Nephron (organoid): ENCODE measurements at regions not wholly inside any gene's neighbourhood (a gene's known extent, or its start where the extent isn't known, plus 50 kb on each side); places are given as distances from the start of the nearest gene placed in this dataset.

ENCODE experiments used
- H3K27ac Mint-ChIP-seq, 3 experiments: 2 replicates each; pipeline ENCODE4 v1.8.0; 2020; ENCODE audit warnings: mixed read lengths in 3 of 3, mild to moderate bottlenecking in 2 of 3, moderate library complexity in 1 of 3
- H3K27me3 Mint-ChIP-seq: 2 replicates; pipeline ENCODE4 v1.8.0; 2021; ENCODE audit warnings: low read depth, mild to moderate bottlenecking, moderate library complexity, mixed read lengths
- H3K36me3 Mint-ChIP-seq: 2 replicates; pipeline ENCODE4 v1.8.0; 2020; ENCODE audit warnings: low read depth, mixed read lengths
- H3K4me1 Mint-ChIP-seq: 2 replicates; pipeline ENCODE4 v1.8.0; 2020; ENCODE audit warnings: mixed read lengths
- H3K4me3 Mint-ChIP-seq, 3 experiments: 2 replicates each; pipeline ENCODE4 v1.8.0; 2020; ENCODE audit warnings: mild to moderate bottlenecking in 3 of 3, mixed read lengths in 3 of 3, moderate library complexity in 2 of 3
- H3K9me3 Mint-ChIP-seq: 2 replicates; pipeline ENCODE4 v1.8.0; 2020; ENCODE audit warnings: mixed read lengths
- TF ChIP-seq, protein P1 (sequence below), 3 experiments: fragments of 200-600 bp; sonication (generic); IDR thresholded peaks; one replicate each; pipeline ENCODE4 v1.5.0; 2021; ENCODE audit warnings: antibody characterized with exemption in 3 of 3; ENCODE audit not compliant: unreplicated experiment in 3 of 3

DNA sequence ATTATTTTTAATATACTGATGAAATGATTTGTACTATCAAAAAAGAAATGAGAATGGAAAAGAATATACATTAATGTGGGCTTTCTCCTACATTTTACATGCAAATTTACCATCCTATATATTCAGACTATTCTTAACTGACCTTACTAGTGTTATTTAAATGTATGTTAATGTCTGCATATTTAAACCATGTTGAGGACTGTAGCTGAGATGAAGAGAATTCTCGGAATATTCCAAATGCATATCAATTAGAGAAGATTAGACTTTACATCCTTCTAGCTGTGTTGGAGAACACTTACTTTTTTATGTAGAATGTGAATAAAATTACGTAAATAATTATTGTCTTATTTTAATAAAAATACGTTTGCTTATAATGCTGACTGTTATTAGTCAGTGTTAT is 990.1 kb upstream of the LRFN5 start:
- Mint-ChIP-seq H3K36me3 (no peaks in the 10 kb centered on the region), H3K4me1 (no peaks in the 10 kb centered on the region), H3K27ac (no peak overlapping the region), H3K27me3 (no peaks in the 10 kb centered on the region), H3K9me3 (no peaks in the 10 kb centered on the region), H3K4me3 (no peak overlapping the region)
- TF ChIP-seq, protein P1, sequence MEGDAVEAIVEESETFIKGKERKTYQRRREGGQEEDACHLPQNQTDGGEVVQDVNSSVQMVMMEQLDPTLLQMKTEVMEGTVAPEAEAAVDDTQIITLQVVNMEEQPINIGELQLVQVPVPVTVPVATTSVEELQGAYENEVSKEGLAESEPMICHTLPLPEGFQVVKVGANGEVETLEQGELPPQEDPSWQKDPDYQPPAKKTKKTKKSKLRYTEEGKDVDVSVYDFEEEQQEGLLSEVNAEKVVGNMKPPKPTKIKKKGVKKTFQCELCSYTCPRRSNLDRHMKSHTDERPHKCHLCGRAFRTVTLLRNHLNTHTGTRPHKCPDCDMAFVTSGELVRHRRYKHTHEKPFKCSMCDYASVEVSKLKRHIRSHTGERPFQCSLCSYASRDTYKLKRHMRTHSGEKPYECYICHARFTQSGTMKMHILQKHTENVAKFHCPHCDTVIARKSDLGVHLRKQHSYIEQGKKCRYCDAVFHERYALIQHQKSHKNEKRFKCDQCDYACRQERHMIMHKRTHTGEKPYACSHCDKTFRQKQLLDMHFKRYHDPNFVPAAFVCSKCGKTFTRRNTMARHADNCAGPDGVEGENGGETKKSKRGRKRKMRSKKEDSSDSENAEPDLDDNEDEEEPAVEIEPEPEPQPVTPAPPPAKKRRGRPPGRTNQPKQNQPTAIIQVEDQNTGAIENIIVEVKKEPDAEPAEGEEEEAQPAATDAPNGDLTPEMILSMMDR (IDR thresholded peaks at IDR 0.05; ENCODE audit: unreplicated experiment in 3 of 3): no peak

DNA sequence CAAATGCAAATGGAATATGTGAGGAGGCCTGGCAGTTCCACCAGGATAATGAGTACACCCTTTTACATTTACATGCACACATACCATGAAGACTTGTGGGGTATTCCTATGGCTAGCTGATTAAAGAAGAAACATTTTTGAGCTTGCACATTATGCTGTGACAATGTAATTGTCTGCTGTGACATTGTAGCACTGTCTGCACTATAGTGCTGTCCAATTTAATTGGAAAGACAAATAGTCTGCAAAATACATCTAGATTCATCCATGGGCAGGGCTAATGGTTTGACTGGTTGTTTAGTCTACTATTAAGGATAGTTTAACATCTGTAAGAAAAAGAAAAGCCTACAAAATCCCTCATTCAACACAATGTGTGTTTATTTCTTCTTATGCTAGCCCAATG is 1005.6 kb upstream of the LRFN5 start:
- H3K4me3 Mint-ChIP-seq: no peak overlapping the region
- TF ChIP-seq, protein P1 (IDR thresholded peaks at IDR 0.05; ENCODE audit: unreplicated experiment in 3 of 3): no peak
- H3K4me1 Mint-ChIP-seq: no peaks in the 10 kb centered on the region
- H3K9me3 Mint-ChIP-seq: no peaks in the 10 kb centered on the region
- H3K27ac Mint-ChIP-seq: no peak overlapping the region
- H3K27me3 Mint-ChIP-seq: no peaks in the 10 kb centered on the region
- no peaks in the 10 kb centered on the region for H3K36me3 Mint-ChIP-seq

DNA sequence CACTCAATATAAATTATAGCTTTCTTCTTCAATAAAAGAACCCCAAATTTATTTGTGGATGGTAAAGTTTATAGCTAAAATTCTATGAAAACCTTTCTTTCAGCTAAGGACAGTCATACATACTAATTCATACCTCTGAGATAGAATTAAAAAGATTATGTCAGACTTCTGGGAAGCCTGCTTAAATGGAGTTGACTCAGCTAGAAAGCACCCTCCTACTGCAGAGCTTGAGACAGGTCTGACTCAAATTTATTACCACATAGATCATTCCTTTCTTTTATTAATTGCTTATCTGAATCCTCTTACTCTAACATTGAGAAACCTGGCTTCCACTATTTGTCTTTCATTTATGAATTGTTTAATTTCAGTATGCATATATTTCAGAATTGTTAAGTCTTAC is 1007.0 kb upstream of the LRFN5 start:
- Mint-ChIP-seq H3K9me3 (no peaks in the 10 kb centered on the region), H3K4me1 (no peaks in the 10 kb centered on the region), H3K27me3 (no peaks in the 10 kb centered on the region), H3K27ac (no peak overlapping the region), H3K36me3 (no peaks in the 10 kb centered on the region), H3K4me3 (no peak overlapping the region)
- TF ChIP-seq, protein P1 (IDR thresholded peaks at IDR 0.05; ENCODE audit: unreplicated experiment in 3 of 3): no peak

DNA sequence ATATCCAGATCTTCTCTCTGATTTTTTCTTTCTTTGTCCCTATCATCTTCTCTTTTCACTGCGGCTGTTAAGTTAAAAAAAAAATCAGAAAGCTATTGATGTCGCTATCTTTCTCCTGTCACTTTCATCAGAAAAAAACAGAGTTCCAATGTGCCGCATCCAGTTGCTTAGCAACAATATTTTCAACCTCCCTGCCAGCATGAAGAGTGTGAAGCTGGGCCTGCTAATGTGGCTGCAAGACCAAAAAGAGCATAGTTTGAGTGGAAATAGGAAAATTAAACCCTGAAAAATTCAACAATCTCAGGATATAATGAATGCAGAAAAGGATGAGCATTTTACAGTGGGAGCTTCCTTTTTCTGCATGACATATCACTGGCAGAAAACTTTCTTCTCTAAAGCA is 1025.4 kb upstream of the LRFN5 start:
- Mint-ChIP-seq H3K4me3 (no peak overlapping the region), H3K27ac (no peak overlapping the region)

DNA sequence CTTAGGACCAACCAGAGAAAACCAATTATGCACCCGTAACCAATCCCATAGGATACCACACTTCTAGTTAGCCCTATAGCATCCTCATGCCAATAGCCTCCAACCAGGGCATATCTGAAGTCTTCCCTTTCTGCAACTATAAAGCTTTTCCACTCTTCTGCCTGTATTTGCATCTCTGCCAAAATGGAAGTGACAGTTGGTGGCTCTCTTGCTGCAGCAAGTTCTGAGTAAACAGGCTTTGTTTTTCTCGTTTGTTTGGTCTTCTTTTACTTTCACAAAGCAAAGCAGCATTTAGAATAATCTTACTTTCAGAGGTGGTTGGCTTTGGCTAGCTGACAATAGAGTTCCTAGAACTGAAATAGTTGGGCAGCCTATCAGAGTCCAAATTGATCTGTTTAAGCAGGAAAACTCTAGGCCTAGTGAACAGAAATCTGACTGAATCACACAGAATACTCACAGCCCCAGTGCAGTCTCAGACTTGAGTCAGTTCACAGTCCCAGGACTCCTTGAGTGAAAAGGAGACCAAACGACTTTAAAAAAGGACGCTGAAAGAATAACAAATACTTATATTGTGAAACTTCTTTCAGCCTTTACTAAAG is 1029.7 kb upstream of the LRFN5 start:
- TF ChIP-seq, protein P1 (IDR thresholded peaks at IDR 0.05; ENCODE audit: unreplicated experiment in 3 of 3): no peak
- Mint-ChIP-seq H3K36me3 (no peaks in the 10 kb centered on the region), H3K27me3 (no peaks in the 10 kb centered on the region)

More for the DNA sequence above, 1025.4 kb upstream of the LRFN5 start:
- no peaks in the 10 kb centered on the region for H3K4me1 Mint-ChIP-seq
- H3K27me3 Mint-ChIP-seq: no peaks in the 10 kb centered on the region
- no peaks in the 10 kb centered on the region for H3K36me3 Mint-ChIP-seq
- no peaks in the 10 kb centered on the region for H3K9me3 Mint-ChIP-seq
- TF ChIP-seq, protein P1 (IDR thresholded peaks at IDR 0.05; ENCODE audit: unreplicated experiment in 3 of 3): no peak

DNA sequence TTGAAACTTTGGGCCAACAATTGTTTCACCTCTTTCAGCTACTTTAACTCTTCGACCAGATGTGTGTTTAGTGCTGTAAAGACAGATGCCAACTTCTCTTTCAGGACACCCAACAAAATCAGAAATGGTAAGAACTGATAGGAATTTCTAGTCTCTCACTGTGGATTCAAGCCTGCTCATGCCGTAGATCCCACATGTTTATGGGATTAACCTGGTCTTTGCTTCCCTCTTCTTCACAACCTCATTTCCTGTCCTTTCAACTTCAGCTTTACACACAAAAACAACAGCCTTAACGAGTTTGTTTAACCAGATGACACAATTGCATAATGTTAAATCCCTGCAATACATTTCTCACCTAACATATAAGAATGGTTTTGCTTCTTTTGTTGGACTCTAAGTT is 1031.9 kb upstream of the LRFN5 start:
- no peak overlapping the region for H3K27ac Mint-ChIP-seq
- no peaks in the 10 kb centered on the region for H3K36me3 Mint-ChIP-seq
- no peak overlapping the region for H3K4me3 Mint-ChIP-seq
- no peaks in the 10 kb centered on the region for H3K27me3 Mint-ChIP-seq
- TF ChIP-seq, protein P1 (IDR thresholded peaks at IDR 0.05; ENCODE audit: unreplicated experiment in 3 of 3): no peak
- no peaks in the 10 kb centered on the region for H3K4me1 Mint-ChIP-seq
- no peaks in the 10 kb centered on the region for H3K9me3 Mint-ChIP-seq

More for the DNA sequence above, 1029.7 kb upstream of the LRFN5 start:
- no peak overlapping the region for H3K27ac Mint-ChIP-seq
- H3K4me3 Mint-ChIP-seq: no peak overlapping the region
- H3K9me3 Mint-ChIP-seq: no peaks in the 10 kb centered on the region
- H3K4me1 Mint-ChIP-seq: no peaks in the 10 kb centered on the region
